PFSK-1 (cell line): ENCODE measurements at regions not wholly inside any gene's neighbourhood (a gene's known extent, or its start where the extent isn't known, plus 50 kb on each side); places are given as distances from the start of the nearest gene placed in this dataset.

Experiments used
- POLR2AphosphoS5 ChIP-seq: IDR thresholded peaks from 2 replicates; pipeline ENCODE4 v1.6.1; 2012; ENCODE audit warnings: low read depth, mild to moderate bottlenecking, control low read depth, low read length, moderate library complexity
- TAF1 ChIP-seq: IDR thresholded peaks from 2 replicates; pipeline ENCODE4 v1.6.1; 2012; ENCODE audit warnings: low read length, control low read depth, borderline replicate concordance; ENCODE audit not compliant: insufficient read depth

- no peak for TF ChIP-seq POLR2AphosphoS5
- TF ChIP-seq TAF1, result no peak
These were observed 66.2 kb upstream of the ONECUT1 start for GRCh38 chr15:52856286-52856685.
